NCI-H2107 treated with DMSO at 0.1 percent for 48 hours (cell line): ENCODE measurements at regions not wholly inside any gene's neighbourhood (a gene's known extent, or its start where the extent isn't known, plus 50 kb on each side); places are given as distances from the start of the nearest gene placed in this dataset.
"Not testable (repeated sequence)": the region's sequence is repeated elsewhere in the genome, so short reads cannot be mapped to it uniquely, and the experiment has no call there.

Source experiments
- DNase-seq: peaks from one replicate; lab custom pipeline; 2025; ENCODE audit not compliant: unreplicated experiment; lab: John Stamatoyannopoulos, UW

GRCh38 chr13:22859411-22859810, 321.4 kb upstream of the SGCG start:
- not testable (repeated sequence) for DNase-seq

GRCh38 chr13:22861958-22862466, 318.8 kb upstream of the SGCG start:
- DNase-seq, result no peak

- DNase-seq, result no peak
Observed at GRCh38 chr13:22862478-22862877, 318.3 kb upstream of the SGCG start.

GRCh38 chr13:22866221-22866620, 314.6 kb upstream of the SGCG start:
- no peak for DNase-seq

- DNase-seq, result no peak
Observed at GRCh38 chr13:22871231-22871630, 309.5 kb upstream of the SGCG start.

GRCh38 chr13:22874839-22875238, 305.9 kb upstream of the SGCG start:
- no peak for DNase-seq

- no peak for DNase-seq
Observed at GRCh38 chr13:22877421-22877820, 303.4 kb upstream of the SGCG start.

GRCh38 chr13:22880741-22881720, 299.7 kb upstream of the SGCG start:
- no peak for DNase-seq

GRCh38 chr13:22881721-22882608, 298.8 kb upstream of the SGCG start:
- not testable (repeated sequence) for DNase-seq

GRCh38 chr13:22883262-22883840, 297.4 kb upstream of the SGCG start:
- no peak for DNase-seq

GRCh38 chr13:22883956-22884355, 296.8 kb upstream of the SGCG start:
- DNase-seq, result no peak

GRCh38 chr13:22886061-22886460, 294.7 kb upstream of the SGCG start:
- DNase-seq, result not testable (repeated sequence)

- DNase-seq, result not testable (repeated sequence)
Observed at GRCh38 chr13:22889376-22889775, 291.4 kb upstream of the SGCG start.

GRCh38 chr13:22893204-22893603, 287.6 kb upstream of the SGCG start:
- no peak for DNase-seq

GRCh38 chr13:22893777-22894176, 287.0 kb upstream of the SGCG start:
- no peak for DNase-seq

GRCh38 chr13:22897571-22898314, 283.0 kb upstream of the SGCG start:
- DNase-seq, result no peak

- not testable (repeated sequence) for DNase-seq
Observed at GRCh38 chr13:22900416-22900951, 280.3 kb upstream of the SGCG start.

GRCh38 chr13:22903301-22903700, 277.5 kb upstream of the SGCG start:
- no peak for DNase-seq

- no peak for DNase-seq
Observed at GRCh38 chr13:22903925-22904324, 276.9 kb upstream of the SGCG start.

GRCh38 chr13:22915442-22916082, 265.2 kb upstream of the SGCG start:
- DNase-seq, result no peak
